ENCODE measurements at regions not wholly inside any gene's neighbourhood (a gene's known extent, or its start where the extent isn't known, plus 50 kb on each side); places are given as distances from the start of the nearest gene placed in this dataset.
A peak's percentile ranks its signal among the peaks of the same experiment; 100 is the strongest.

DNA sequence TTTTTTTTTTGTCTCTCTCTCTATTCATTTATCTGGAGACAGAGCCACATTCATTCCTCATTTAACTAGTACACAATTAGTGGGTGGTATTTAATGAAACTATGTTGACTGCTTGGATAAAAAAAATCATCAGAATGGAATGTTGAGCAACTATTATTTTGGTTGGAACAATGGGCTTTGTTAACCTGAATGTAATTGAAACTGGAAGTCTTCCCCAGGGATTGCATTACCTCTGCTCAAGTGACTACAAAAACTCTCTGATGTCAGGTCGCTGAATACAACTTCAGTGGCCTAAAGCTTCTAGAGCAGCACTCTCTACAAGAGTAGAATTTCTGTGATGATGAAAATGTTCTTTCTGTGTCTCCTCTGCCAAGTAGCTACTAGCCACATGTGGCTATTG, 295.8 kb downstream of the DEPDC1B start:
- Histone ChIP-seq H3K9me3 (ENCODE audit: control insufficient read depth in 2 of 3, low read length in 3 of 3) (no peaks in the 10 kb centered on the region), H3K4me1 (ENCODE audit: control insufficient read depth in 2 of 2, insufficient read depth in 2 of 2, low read length in 2 of 2) (no peaks in the 10 kb centered on the region), H3K27ac (ENCODE audit: low read depth, low read length) (no peak overlapping the region), H3K27me3 (ENCODE audit: control insufficient read depth in 2 of 2, insufficient read depth in 2 of 2, low read length in 2 of 2) (no peaks in the 10 kb centered on the region), H3K36me3 (ENCODE audit: control insufficient read depth in 2 of 3, insufficient read depth in 3 of 3, low read length in 3 of 3) (no peaks in the 10 kb centered on the region), H3K4me3 (ENCODE audit: low read length) (no peak overlapping the region)
- ChIA-PET CTCF (no interaction called here), POLR2A (no interaction called here)
- DNase-seq (no peak), ATAC-seq (no peak)
- Mint-ChIP-seq H3K27me3 (no peaks in the 10 kb centered on the region), H3K27ac (no peak overlapping the region), H3K4me1 (no peaks in the 10 kb centered on the region), H3K4me3 (no peak overlapping the region), H3K36me3 (peaks cover 0 to 4% (median 0%) of the 10 kb centered on the region in 5 donors), H3K9me3 (peaks cover 0 to 6% (median 0%) of the 10 kb centered on the region in 11 donors)
- intact Hi-C loops (cut with micrococcal nuclease), result no loop called here

DNA sequence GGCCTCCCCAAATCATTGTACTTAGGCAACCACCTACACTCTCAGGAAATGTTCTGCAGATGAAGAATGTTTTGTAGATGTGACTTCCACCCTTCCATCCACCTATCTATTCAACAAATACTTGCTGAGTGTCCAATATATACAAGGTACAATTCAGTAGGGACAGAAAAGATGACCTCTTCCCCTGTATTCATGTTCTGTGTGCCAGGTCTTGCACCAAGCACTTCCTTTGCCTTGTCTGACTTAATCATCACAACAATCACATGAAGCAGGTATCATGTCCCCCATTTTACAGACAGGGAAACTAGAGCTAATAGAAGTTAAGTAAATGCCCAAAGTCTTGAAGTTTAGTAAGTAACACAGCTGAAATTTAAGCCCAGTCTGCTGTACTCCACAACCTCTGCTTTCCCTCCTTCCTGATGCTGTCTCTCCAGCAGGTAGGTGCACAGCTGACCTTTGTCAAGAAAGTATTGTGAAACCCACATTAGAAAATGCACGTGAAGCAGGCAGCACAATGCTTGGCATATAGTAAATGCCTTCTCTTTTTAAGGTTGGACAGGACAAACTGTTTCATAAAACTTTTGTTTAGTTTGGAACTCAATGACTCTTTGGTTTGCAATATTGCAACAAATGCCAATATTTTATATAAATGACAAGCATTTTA, 296.5 kb downstream of the DEPDC1B start:
- intact Hi-C loops (cut with micrococcal nuclease), result no loop called here
- H3K27me3 ChIP-seq (ENCODE audit: control insufficient read depth in 2 of 2, insufficient read depth in 2 of 2, low read length in 2 of 2), result no peaks in the 10 kb centered on the region
- H3K36me3 ChIP-seq (ENCODE audit: control insufficient read depth in 2 of 3, insufficient read depth in 3 of 3, low read length in 3 of 3), result no peaks in the 10 kb centered on the region
- no peak overlapping the region for H3K4me3 ChIP-seq (ENCODE audit: low read length)
- Mint-ChIP-seq H3K4me3 (no peak overlapping the region), H3K36me3 (peaks cover 0 to 4% (median 0%) of the 10 kb centered on the region in 5 donors), H3K4me1 (no peaks in the 10 kb centered on the region), H3K27me3 (no peaks in the 10 kb centered on the region), H3K27ac (peak overlapping the region in 1 of 9 donors; percentile 10), H3K9me3 (peaks cover 0 to 5% (median 0%) of the 10 kb centered on the region in 11 donors)
- ChIA-PET POLR2A (no interaction called here), CTCF (interaction anchor here (0.6 kb wide), 1 partner anchor 14 kb away, joined by 3 read pairs; no protein-coding TSS in a partner anchor)
- no peak for DNase-seq
- no peaks in the 10 kb centered on the region for H3K9me3 ChIP-seq (ENCODE audit: control insufficient read depth in 2 of 3, low read length in 3 of 3)
- no peak for ATAC-seq
- no peaks in the 10 kb centered on the region for H3K4me1 ChIP-seq (ENCODE audit: control insufficient read depth in 2 of 2, insufficient read depth in 2 of 2, low read length in 2 of 2)
- H3K27ac ChIP-seq (ENCODE audit: low read depth, low read length), result no peak overlapping the region

DNA sequence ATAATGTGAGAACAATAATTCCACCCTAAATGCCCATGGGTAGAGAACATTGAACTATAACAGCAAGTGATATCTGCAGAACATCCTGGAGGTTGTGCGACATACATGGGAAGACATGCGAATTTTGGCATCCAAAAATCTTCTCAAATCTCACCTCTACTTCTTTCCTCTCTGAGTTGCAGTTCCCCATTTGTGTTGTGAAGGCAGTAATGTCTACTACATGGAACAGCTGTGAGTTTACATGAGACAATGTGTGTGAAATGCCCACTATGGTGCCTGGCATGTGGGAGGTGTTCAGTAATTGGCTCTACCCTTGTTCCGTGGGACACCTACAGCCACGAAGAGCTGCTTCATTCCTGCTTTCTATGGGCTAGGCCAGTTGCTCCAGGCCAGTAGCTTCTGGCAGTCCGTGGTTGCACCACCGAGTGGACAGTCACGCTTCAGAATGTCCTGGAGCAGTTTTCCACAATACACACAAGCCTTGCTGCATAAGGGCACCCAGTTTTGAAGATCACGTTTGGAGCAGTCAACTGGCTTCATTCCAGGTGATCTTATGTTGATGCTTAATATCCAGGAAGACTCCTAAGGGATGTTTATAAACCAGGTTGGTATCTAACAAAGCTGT, 297.7 kb downstream of the DEPDC1B start:
- ChIA-PET POLR2A (no interaction called here), CTCF (no interaction called here)
- no peak overlapping the region for H3K27ac Mint-ChIP-seq
- no peaks in the 10 kb centered on the region for H3K27me3 Mint-ChIP-seq
- H3K36me3 ChIP-seq (ENCODE audit: control insufficient read depth in 2 of 3, insufficient read depth in 3 of 3, low read length in 3 of 3), result no peaks in the 10 kb centered on the region
- intact Hi-C loops (cut with micrococcal nuclease), result no loop called here
- no peaks in the 10 kb centered on the region for H3K27me3 ChIP-seq (ENCODE audit: control insufficient read depth in 2 of 2, insufficient read depth in 2 of 2, low read length in 2 of 2)
- DNase-seq (no peak), ATAC-seq (no peak)
- H3K9me3 Mint-ChIP-seq, result peaks cover 0 to 7% (median 0%) of the 10 kb centered on the region in 11 donors
- no peaks in the 10 kb centered on the region for H3K9me3 ChIP-seq (ENCODE audit: control insufficient read depth in 2 of 3, low read length in 3 of 3)
- no peak overlapping the region for H3K4me3 Mint-ChIP-seq
- peaks cover 0 to 4% (median 0%) of the 10 kb centered on the region in 5 donors for H3K36me3 Mint-ChIP-seq
- no peak overlapping the region for H3K27ac ChIP-seq (ENCODE audit: low read depth, low read length)
- H3K4me3 ChIP-seq (ENCODE audit: low read length), result no peak overlapping the region
- H3K4me1 ChIP-seq (ENCODE audit: control insufficient read depth in 2 of 2, insufficient read depth in 2 of 2, low read length in 2 of 2), result no peaks in the 10 kb centered on the region
- H3K4me1 Mint-ChIP-seq, result no peaks in the 10 kb centered on the region

DNA sequence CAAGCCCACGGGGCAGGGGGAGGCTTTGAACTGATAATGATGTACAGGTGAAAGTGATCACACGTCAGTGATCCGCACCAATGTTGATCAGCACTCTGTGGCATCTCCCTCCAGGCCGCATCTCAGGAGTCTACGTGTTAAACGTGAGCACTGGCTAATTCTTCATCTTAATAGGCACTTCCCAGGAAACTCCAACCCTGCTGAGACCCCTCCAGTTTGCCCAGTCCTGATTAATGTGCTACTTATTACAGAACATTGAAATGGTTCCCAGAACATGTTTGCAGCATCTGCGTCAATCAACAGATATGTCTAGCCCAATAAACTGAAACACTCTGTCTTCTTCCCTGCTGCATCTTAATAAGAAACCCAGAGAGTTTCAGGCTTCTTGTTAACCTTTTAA, 298.4 kb downstream of the DEPDC1B start:
- H3K4me3 Mint-ChIP-seq, result no peak overlapping the region
- H3K36me3 Mint-ChIP-seq, result no peaks in the 10 kb centered on the region
- POLR2A ChIA-PET, result no interaction called here

DNA sequence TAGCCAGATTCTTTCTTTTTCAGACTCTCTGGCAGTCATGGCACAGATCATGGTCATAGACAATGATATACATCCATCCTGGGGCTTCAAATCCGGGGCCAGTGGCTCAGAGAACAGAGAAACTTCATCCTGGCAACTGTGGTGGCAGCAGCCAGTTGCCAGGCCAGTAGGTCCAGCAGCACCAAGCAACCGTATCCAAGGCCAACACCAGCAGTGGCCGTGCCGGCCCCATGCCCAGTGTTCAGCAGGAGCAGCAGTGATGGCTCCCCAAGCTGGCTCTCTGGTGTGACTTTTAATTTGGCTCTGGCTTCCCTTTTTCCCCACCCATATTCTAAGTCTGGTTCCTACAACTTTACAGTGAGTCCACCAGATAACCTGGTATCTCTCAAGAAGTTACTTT, 300.5 kb downstream of the DEPDC1B start:
- Mint-ChIP-seq H3K36me3 (no peaks in the 10 kb centered on the region), H3K27ac (no peak overlapping the region), H3K9me3 (peaks cover 0 to 5% (median 0%) of the 10 kb centered on the region in 11 donors), H3K4me1 (no peaks in the 10 kb centered on the region), H3K27me3 (no peaks in the 10 kb centered on the region), H3K4me3 (no peak overlapping the region)
- Histone ChIP-seq H3K27ac (ENCODE audit: low read depth, low read length) (no peak overlapping the region), H3K36me3 (ENCODE audit: control insufficient read depth in 2 of 3, insufficient read depth in 3 of 3, low read length in 3 of 3) (no peaks in the 10 kb centered on the region), H3K4me3 (ENCODE audit: low read length) (no peak overlapping the region), H3K9me3 (ENCODE audit: control insufficient read depth in 2 of 3, low read length in 3 of 3) (peaks cover 0 to 3% (median 0%) of the 10 kb centered on the region in 3 experiments), H3K27me3 (ENCODE audit: control insufficient read depth in 2 of 2, insufficient read depth in 2 of 2, low read length in 2 of 2) (no peaks in the 10 kb centered on the region), H3K4me1 (ENCODE audit: control insufficient read depth in 2 of 2, insufficient read depth in 2 of 2, low read length in 2 of 2) (no peaks in the 10 kb centered on the region)
- ChIA-PET CTCF (no interaction called here), POLR2A (no interaction called here)
- DNase-seq, result no peak
- no peak for ATAC-seq
- intact Hi-C loops (cut with micrococcal nuclease), result no loop called here

More for the DNA sequence above, 298.4 kb downstream of the DEPDC1B start:
- ATAC-seq (no peak), DNase-seq (no peak)
- H3K4me1 Mint-ChIP-seq, result no peaks in the 10 kb centered on the region
- CTCF ChIA-PET, result no interaction called here
- no peaks in the 10 kb centered on the region for H3K27me3 Mint-ChIP-seq
- peaks cover 0 to 5% (median 0%) of the 10 kb centered on the region in 11 donors for H3K9me3 Mint-ChIP-seq
- intact Hi-C loops (cut with micrococcal nuclease), result no loop called here
- Histone ChIP-seq H3K27me3 (ENCODE audit: control insufficient read depth in 2 of 2, insufficient read depth in 2 of 2, low read length in 2 of 2) (no peaks in the 10 kb centered on the region), H3K4me3 (ENCODE audit: low read length) (no peak overlapping the region), H3K9me3 (ENCODE audit: control insufficient read depth in 2 of 3, low read length in 3 of 3) (no peaks in the 10 kb centered on the region), H3K27ac (ENCODE audit: low read depth, low read length) (no peak overlapping the region), H3K4me1 (ENCODE audit: control insufficient read depth in 2 of 2, insufficient read depth in 2 of 2, low read length in 2 of 2) (no peaks in the 10 kb centered on the region), H3K36me3 (ENCODE audit: control insufficient read depth in 2 of 3, insufficient read depth in 3 of 3, low read length in 3 of 3) (no peaks in the 10 kb centered on the region)
- H3K27ac Mint-ChIP-seq, result no peak overlapping the region

DNA sequence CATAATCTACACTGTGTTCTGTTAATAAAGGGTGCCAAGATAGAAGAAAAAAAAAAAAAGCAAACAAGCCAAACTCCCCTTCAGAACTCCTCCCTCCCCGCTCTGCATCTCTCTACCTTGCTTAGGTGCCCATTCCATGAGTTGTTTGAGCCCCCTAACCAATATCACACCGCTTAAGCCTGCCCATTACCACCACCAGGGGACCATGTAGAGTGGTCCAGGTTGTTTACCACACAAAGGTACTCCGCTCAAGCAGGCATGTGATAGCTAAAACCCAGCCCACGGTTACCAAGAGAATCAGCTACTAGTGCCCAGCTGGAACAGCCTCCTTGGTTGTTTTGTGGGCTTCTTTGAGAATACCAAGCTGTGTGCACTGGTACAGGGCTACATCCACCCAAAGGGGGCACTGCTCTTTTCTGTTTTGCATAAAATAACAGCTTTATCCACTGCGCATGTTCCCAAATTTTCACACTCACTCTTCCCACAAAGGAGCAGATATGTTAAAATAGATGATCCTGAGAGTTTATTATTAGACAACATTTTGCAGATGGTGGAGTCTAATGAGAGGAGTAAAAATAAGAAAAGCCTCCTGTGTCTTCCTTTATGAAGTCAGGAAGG, 304.1 kb downstream of the DEPDC1B start:
- Histone ChIP-seq H3K27me3 (ENCODE audit: control insufficient read depth in 2 of 2, insufficient read depth in 2 of 2, low read length in 2 of 2) (no peaks in the 10 kb centered on the region), H3K27ac (ENCODE audit: low read depth, low read length) (no peak overlapping the region), H3K4me3 (ENCODE audit: low read length) (no peak overlapping the region), H3K9me3 (ENCODE audit: control insufficient read depth in 2 of 3, low read length in 3 of 3) (peaks cover 0 to 3% (median 0%) of the 10 kb centered on the region in 3 experiments), H3K4me1 (ENCODE audit: control insufficient read depth in 2 of 2, insufficient read depth in 2 of 2, low read length in 2 of 2) (no peaks in the 10 kb centered on the region), H3K36me3 (ENCODE audit: control insufficient read depth in 2 of 3, insufficient read depth in 3 of 3, low read length in 3 of 3) (no peaks in the 10 kb centered on the region)
- POLR2A ChIA-PET, result no interaction called here
- no peak for ATAC-seq
- CTCF ChIA-PET, result no interaction called here
- intact Hi-C loops (cut with micrococcal nuclease), result no loop called here
- Mint-ChIP-seq H3K27ac (no peak overlapping the region), H3K4me1 (no peaks in the 10 kb centered on the region), H3K36me3 (no peaks in the 10 kb centered on the region), H3K9me3 (peaks cover 0 to 6% (median 0%) of the 10 kb centered on the region in 11 donors), H3K4me3 (no peak overlapping the region), H3K27me3 (no peaks in the 10 kb centered on the region)
- DNase-seq, result no peak

DNA sequence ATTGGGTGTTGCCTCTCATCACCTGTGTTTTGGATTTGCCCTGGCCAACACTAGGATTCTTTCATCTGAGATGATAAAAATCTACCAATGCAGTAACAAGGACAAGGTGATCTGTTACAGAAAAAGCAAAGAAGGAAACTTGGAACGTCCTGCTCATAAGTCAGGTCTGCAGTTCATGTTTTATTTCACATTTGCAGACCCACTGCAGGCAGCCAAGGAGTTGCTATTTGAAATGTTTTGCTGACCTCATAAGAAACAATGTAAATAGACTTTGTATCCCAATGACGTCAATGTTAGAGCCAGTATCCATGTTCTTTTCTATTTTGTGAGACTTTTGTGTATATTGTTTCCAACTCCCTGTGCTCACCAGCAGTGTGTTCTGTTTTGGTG, 312.9 kb downstream of the DEPDC1B start:
- ChIA-PET POLR2A (no interaction called here), CTCF (no interaction called here)
- Histone ChIP-seq H3K36me3 (ENCODE audit: control insufficient read depth in 2 of 3, insufficient read depth in 3 of 3, low read length in 3 of 3) (no peaks in the 10 kb centered on the region), H3K4me3 (ENCODE audit: low read length) (no peak overlapping the region), H3K4me1 (ENCODE audit: control insufficient read depth in 2 of 2, insufficient read depth in 2 of 2, low read length in 2 of 2) (no peaks in the 10 kb centered on the region), H3K27me3 (ENCODE audit: control insufficient read depth in 2 of 2, insufficient read depth in 2 of 2, low read length in 2 of 2) (no peaks in the 10 kb centered on the region), H3K27ac (ENCODE audit: low read depth, low read length) (no peak overlapping the region), H3K9me3 (ENCODE audit: control insufficient read depth in 2 of 3, low read length in 3 of 3) (no peaks in the 10 kb centered on the region)
- Mint-ChIP-seq H3K36me3 (no peaks in the 10 kb centered on the region), H3K27ac (no peak overlapping the region), H3K4me3 (no peak overlapping the region), H3K27me3 (no peaks in the 10 kb centered on the region), H3K9me3 (peaks cover 0 to 16% (median 2%) of the 10 kb centered on the region in 11 donors), H3K4me1 (no peaks in the 10 kb centered on the region)
- ATAC-seq (no peak), DNase-seq (no peak)
- intact Hi-C loops (cut with micrococcal nuclease), result no loop called here
